HG03558 (cell line): ENCODE measurements at regions not wholly inside any gene's neighbourhood (a gene's known extent, or its start where the extent isn't known, plus 50 kb on each side); places are given as distances from the start of the nearest gene placed in this dataset.
"Not testable (repeated sequence)": the region's sequence is repeated elsewhere in the genome, so short reads cannot be mapped to it uniquely, and the experiment has no call there.

Source experiments
- ATAC-seq: cut with Tn5 transposase; IDR thresholded peaks from one replicate; pipeline ENCODE4 v1.9.1; 2021; ENCODE audit warnings: moderate number of reproducible peaks; ENCODE audit not compliant: unreplicated experiment; ENCODE audit errors: extremely low read depth

DNA sequence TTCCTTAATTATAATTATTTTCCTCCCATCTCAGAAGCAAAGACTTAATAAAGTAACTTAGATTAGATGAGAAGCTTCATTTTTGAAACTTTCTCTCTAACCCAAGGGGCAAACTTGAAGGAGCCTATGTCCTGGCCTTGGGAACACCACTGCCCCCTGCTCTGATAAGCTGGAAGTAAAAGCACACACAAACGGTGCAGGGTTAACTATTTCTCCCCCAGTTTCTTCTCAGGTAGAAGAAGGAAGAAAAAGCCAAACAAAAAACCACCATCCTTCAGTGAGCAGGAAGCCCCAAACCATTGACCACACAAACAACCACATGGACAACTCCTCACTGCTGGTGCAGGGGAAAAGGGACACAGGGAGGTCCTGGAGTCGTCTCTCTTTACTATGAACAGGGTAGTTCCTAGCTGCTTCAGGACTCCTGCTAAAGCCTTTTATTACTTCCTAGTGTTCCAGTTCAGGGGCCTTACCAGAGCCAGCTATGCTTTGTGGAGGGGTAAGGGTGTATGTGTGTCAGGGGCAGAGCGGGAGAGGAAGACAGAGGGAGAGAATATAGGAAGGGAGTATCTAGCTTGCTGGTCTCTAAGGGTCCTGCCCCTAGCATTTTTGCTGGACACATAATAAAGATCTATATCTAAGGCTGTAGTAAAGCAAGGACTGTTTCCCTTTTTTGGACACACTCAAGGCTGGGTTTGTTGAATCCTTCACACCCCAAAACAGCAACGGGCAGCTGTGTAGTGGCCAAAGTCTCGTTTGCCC, 94.0 kb upstream of the UMPS start:
- no peak for ATAC-seq

DNA sequence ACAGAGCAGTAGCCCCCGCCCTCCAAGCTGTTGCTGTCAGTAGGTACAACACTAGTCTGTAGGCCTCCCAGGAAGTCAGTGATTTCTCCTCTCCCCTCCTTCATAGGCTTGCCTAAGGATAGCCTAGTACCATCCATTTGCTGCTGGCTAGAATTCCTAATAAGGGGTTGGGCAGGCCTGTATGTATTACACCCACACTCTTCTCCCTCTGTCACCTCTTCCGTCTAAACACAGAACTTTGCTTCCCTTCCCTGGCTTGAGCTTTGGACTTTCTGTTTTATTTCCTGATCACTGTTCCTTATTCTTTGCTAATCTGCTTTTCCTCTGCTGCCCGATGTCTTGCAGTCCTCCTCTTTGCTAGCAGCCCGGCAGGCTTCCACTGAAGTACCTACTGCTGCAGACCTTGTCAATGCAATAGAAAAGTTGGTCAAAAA, 93.4 kb upstream of the UMPS start:
- no peak for ATAC-seq

DNA sequence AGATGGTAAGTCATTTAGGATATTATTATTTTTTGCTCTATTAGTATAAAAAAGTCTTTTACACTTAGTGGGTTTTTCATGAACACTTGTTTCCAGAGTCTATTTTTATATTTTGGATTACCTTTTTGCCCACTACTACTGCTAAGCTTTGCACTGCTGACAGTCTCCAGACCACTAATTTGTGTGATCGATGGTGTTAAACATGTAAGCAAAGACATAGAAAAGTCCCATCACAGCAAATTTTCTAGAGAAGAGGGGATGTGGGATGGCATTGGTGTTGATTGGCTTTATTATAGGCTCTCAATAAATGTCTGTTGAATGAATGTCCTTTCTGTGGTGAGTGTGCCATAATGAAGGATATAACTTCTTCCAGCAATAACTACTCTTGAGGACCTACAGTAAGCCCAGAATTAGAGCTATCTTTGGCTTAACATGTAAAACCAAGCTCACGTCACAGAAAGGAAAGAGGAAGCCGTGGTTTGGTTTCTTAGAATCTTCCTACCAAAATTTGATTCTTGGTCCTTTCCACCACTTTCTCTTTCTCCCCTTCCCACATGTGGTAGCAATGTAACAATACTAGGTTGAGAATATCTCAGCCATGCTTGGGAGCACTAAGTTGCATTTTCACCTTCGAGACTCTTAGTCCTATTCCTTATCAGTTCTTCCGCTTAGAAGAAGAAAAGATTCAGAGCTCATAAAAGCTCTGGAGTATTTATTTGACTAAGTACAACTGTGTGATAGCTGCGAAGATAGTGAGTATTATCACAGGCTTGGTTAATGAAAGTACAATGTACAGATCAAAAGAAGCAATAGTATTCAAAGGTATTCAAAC, 90.6 kb upstream of the UMPS start:
- peak; percentile 28 for ATAC-seq

DNA sequence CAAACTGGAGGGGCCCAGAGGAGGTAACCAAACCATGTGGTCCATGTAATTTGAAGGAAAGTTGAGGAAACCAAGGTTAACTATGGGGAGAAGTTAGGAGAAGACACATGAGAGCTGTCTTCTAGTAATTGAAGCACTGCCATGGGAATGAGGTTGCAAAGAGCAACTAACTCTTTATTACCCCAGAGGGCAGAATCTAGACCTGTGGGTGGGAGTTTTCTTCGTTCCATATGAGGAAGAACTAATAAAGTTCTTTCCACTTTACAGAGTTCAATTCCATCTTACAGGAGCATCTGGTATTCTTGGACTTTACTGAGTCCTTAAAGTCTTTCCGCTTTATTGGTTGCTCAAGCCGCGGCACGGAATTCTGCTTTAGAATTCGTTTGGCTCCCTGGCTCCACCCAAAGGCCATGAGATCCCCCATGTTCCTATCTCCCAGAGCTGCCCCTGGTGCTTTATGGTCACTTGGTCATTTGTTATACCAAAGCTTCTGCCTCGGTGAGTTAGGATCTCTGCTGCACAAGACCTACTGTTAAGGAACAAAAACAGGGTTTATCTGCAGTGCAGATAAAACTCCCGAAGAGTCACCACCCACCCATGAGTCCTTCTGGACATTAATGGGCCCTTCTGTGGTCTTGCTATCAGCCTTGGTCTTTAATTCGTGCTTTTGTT, 89.5 kb upstream of the UMPS start:
- ATAC-seq: no peak

DNA sequence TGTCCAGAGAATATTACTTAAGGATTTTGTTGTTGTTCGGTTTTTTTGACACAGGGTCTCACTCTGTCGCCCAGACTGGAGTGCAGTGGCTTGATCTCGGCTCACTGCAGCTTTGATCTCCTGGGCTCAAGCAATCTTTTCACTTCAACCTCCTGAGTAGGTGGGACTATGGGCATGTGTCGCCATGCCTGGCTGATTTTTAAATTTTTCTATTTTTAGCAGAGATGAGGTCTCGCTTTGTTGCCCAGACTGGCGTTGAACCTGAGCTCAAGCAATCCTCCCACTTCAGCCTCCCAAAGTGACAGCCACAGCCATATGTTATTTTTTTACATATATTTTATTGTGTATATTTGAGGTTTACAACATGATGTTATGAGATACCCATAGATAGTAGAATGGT, 86.8 kb upstream of the UMPS start:
- no peak for ATAC-seq

DNA sequence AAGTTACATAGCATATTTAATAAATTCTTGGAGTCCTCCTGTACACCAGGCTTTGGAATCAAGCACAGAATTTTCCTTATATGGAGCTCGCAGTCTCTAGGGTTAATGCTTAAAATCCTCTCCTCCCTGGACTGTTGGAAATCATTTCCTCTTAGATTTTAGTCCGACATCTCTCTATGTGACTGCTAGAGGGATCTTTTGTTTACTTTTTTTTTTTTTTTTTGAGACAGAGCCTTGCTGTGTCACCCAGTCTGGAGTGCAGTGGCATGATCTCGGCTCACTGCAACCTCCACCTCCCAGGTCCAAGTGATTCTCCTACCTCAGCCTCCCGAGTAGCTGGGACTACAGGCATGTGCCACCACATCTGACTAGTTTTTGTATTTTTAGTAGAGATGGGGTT, 84.1 kb upstream of the UMPS start:
- not testable (repeated sequence) for ATAC-seq

DNA sequence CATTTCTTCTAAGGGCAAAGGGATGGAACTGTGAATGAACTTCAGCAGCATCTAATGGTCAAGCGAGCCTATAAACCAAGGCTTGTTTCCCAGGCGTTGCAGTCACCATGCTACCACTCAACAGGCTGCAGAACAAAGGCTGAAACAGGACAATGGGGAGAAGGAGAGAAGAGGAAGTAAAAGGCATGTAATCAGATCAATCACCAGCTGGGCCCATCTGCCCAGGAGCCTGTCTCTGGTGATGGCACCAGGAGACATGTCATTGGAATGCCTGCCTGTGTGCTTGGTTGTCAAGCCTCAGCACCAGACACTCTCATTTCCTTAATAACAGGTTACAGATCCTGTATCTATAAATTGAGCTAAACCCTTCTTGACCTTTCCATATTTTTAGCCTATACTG, 81.7 kb upstream of the UMPS start:
- no peak for ATAC-seq

DNA sequence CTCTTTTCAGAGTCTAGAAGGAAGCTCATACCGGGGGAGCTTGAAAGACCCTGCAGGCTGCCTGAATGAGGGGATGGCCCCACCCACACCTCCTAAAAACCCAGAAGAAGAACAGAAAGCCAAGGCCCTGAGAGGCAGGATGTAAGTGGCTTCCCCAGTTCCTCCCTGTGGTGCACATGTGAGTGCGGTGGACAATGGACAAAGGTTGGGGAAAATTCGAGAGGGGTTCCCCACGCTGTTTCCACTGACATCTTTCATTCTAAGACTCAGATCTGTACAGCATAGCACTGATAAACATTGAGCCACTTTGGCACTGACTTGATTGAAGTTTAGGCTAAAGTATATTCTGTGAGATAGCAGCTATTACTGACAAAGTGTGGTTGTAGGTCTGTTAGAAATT, 79.5 kb upstream of the UMPS start:
- no peak for ATAC-seq

DNA sequence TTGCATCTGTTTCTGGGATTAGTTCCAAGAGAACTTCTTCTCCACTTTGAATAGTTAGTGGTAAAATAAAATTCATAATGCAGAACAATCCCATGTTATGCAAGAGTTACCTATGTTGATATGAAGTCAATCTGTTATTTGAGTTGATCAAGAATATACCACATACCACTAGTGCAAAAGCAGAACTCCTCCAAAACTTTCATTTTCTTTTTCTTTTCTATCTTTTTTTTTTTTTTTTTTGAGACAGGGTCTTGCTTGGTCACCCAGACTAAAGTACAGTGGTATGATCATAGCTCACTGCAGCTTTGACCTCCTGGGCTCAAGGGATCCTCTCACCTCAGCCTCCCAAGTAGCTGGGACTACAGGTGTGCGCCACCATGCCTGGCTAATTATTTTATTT, 78.8 kb upstream of the UMPS start:
- ATAC-seq: not testable (repeated sequence)

DNA sequence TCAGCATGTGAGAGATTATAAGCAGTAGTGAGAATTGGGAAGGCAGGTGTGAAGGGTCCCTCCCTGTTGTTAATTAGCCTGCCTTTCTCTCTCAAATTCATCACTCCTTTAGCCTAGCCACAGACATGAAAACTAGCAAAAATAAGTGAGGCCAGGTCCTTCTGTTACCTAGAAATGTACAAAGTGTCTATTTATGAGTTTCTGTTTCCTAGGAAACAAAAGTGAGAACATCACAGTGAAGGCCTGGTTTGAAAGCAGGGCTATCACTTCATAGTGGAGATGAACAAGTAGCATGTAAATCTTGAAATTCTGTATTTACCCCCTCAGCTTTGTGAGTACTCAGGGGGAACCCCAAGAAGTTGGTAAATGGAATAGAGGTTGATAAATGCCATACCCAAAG, 78.2 kb upstream of the UMPS start:
- no peak for ATAC-seq

DNA sequence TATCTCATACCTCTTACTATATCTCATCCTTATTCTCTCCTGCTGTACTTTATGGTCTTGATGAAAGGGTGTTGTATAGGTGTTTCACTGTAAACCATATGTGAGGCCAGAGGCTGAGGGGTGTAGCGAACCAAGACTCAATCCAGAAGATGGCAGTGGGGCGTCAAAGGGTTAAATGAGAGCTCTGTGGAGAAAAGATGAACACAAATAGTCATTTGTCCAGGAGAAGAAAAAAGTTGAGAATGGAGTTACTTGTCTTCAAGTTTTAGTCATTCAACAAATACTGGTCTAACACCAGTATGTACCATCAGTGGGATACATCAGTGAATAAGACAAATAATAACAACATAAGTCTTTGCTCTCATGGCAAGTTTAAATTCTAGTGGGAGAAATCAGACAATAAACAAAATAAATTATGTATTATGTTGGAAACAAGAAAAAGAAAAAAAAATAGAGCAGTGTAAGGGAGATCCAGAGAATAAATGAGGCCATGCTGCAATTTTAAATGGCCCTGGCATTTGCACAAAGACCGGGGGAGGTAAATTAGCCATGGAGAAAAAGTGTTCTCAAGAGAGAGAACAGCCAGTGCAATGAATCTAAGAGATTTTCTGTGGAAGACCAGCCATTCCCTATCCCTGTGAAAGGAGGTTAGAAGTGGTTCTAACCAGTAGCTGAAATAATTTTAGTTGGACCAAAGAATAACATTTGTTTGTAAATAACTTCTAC, 77.0 kb upstream of the UMPS start:
- no peak for ATAC-seq

DNA sequence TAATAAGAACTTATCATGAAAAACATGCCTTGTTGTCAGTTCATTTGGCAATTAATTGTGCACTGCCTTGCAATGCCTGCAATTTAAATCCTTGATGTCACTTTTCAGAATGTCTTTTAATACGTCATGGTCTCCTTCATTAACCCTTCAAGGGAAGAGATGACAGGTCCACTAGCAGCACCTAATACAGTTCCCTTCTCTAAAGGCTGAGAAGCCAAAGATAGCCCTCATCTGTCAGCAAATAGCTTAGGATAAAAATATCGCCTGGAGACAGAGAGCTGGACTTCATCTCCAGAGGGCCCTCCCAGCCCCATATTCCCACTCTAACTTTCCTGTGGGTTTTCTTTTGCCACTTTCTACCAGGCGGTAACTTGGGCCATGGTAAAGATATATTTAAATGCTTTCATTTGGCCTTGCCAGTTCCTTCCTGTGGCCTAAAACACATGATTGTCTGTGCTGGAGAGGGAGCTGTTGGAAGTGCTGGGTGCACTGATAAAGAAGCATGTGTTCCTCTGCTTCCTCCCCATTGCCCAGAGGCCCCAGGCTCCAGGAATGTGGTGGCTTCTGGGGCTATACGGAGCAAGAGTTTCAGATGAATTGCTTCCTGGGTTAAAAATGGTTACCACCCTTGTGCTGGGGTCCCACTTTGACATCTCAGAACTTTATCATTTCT, 76.3 kb upstream of the UMPS start:
- no peak for ATAC-seq

DNA sequence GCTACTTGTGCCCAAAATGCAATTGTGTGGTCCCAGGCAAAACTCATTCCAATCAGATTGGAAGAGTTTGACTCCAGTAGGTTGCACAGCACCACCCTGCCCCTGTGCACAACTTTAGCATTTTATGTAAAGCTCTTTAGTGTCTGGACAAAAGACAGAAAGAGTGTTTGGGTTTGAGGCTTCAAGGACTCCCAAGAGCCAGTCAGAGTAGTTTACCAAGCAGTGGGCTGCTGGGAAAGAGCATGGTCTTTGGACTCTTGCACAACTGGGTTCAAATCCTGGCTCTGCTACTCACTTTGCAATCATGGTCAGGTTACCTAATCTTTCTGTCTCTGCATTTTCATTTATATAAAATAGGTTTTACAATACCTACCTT, 75.8 kb upstream of the UMPS start:
- ATAC-seq: no peak

DNA sequence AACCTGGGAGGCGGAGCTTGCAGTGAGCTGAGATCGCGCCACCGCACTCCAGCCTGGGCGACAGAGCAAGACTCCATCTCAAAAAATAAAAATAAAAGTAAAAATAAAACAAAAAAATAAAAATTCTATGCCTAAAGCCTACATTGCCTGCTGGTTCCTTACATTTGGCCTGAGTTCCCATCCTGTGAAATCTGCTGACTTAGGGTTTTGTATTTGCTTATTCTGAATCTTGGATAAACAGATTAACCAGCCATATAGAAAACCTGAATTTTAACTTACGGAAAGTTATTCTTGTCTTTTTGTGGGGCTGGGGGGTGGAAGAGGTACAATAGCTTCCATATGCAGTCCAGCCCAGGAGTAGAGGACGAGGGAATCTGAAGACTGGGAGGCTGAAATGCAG, 73.7 kb upstream of the UMPS start:
- ATAC-seq: no peak

DNA sequence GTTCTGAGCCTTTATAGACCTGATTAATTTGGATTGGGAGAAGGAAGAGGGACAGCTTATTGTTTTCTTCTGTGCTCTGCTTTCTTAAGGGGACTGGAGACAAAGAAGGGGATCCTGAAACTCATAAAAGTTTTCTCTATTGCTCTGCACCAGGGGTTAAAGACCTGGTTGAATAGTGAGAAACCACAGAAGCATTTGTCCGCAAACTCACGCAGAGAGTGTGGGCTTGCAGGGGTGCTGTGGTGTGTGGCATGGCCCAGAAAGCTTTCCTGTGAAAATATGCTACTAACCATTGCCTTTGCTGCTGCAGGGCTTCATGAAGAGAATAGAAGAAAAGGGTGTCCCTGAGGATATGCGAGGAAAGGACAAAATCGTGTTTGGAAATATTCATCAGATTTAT, 73.1 kb upstream of the UMPS start:
- ATAC-seq: no peak

DNA sequence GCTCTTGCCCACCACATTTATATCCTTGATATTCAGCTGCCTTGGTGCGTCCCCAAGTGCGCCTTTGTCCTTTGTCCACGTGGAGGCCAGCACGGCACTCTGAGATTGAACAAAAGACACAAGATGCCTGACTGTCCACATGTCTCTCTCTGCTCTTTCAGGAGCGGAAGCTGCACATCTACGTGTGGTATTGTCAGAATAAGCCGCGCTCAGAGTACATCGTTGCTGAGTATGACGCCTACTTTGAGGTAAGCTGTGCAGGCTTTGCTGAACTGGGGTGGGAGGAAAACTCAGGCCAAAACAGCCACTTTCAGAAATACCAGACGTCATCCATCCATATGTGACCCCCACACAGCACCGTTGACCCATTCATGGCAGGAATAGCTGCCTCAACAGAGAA, 72.0 kb upstream of the UMPS start:
- ATAC-seq: no peak

DNA sequence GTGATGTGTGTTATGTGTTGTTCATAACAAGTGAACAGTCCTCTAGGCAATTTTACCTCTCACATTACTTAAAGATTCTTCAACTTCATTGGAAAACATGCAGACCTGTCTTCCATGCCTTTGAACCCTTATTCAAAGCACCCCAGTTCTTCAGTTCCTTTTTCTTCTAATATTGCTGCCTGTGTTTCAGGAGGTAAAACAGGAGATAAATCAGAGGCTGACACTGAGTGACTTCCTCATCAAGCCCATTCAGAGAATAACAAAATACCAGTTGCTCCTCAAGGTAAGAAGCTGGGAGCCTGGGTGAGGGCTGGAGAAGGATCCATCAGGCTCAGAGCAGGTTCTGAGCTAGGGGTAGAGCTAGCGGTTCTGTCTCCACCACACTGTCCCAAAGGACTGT, 71.1 kb upstream of the UMPS start:
- no peak for ATAC-seq

DNA sequence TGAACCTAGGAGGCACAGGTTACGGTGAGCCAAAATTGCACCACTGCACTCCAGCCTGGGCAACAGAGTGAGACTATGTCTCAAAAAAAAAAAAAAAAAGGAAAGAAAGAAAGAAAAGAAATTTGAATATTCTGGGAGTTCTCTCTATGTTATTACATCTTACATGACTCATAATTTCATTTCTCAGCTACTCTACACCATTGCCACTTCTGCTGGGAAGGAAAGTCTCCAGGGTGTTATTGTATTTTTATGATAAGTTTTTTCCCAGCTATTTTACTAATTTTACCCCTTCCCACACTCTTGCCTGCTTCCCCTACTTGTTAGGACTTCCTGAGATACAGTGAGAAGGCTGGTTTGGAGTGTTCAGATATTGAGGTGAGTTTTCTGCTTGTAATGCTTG, 69.7 kb upstream of the UMPS start:
- no peak for ATAC-seq

DNA sequence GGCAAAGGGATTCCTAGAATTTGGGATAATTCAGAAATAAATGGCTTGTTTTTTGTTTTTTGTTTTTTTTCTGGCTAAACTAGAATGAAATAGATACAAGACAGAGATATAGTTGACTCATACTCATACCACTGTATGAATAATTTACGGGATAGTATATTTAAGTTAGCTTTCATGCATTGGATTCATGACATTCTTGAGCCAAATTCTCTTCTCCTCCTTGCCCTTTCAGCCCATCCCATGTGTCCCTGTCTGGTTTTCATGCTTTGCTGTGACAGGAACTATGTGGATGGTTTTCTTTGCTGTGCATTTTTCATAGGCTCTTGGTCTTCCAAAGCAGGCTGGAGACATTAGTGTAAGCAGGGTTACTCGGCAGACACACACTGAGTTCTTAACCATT, 66.6 kb upstream of the UMPS start:
- ATAC-seq: no peak

DNA sequence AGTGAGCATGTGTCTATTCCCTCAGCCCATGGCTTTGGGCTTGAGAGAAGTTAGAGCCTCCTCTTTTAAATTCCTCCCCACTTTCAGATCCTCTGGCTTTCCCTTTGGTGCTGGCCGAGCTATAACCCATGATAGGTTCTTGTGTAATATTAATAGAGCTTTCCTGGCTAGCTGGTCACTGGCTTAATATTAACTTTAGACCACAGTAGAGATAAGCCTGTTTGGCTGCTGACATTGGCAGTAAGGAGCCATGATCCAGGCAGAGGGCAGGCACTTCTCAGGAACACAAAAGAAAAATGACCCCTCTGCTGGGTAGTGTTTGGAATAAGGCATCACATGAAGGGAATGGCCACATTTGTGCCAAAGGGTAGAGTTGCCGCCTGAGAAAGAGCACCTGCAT, 65.4 kb upstream of the UMPS start:
- no peak for ATAC-seq
